Prostate gland (tissue), 2 donors: ENCODE measurements at regions not wholly inside any gene's neighbourhood (a gene's known extent, or its start where the extent isn't known, plus 50 kb on each side); places are given as distances from the start of the nearest gene placed in this dataset.

ENCODE experiments used
- DNase-seq: peaks from one replicate; pipeline ENCODE4 v3.0.0-alpha.2; 2019; ENCODE audit warnings: low spot score
- H3K27ac ChIP-seq, 2 donors: fragments of 200-600 bp; sonication (generic); 2 replicates each; pipeline ENCODE4 v1.5.1; 2017 to 2019
- H3K27me3 ChIP-seq: fragments of 200-600 bp; sonication (generic); replicated peaks from 2 replicates; pipeline ENCODE4 v1.5.1; 2019; ENCODE audit not compliant: insufficient read depth
- H3K36me3 ChIP-seq, 2 donors: fragments of 200-600 bp; sonication (generic); 1 replicate in 1 of 2; 2 replicates in 1 of 2; pipeline versions ENCODE4 v1.5.1 to v1.8.1; 2017 to 2019
- H3K4me1 ChIP-seq: fragments of 200-600 bp; sonication (generic); replicated peaks from 2 replicates; pipeline ENCODE4 v1.5.1; 2019
- H3K4me3 ChIP-seq, 2 donors: fragments of 200-600 bp; sonication (generic); 2 replicates each; pipeline ENCODE4 v1.5.1; 2017 to 2019
- H3K9me3 ChIP-seq: fragments of 200-600 bp; sonication (generic); 2 replicates; pipeline ENCODE4 v1.5.1; 2017
- CTCF ChIP-seq, 4 experiments: fragments of 200-600 bp in 2 of 4; fragments of 450-650 bp in 2 of 4; sonication (generic) in 2 of 4; IDR thresholded peaks; 1 replicate in 3 of 4; 2 replicates in 1 of 4; pipeline ENCODE4 v1.5.1; 2016 to 2019; ENCODE audit warnings: antibody characterized with exemption in 4 of 4, mild to moderate bottlenecking in 2 of 4, moderate library complexity in 2 of 4
- POLR2A ChIP-seq: fragments of 450-650 bp; IDR thresholded peaks from one replicate; pipeline ENCODE4 v1.6.1; 2016; ENCODE audit warnings: antibody characterized with exemption, mild to moderate bottlenecking
- POLR2AphosphoS5 ChIP-seq: sonication (generic); formaldehyde crosslinking; IDR thresholded peaks from one replicate; pipeline ENCODE4 v1.6.1; 2017; ENCODE audit warnings: antibody characterized with exemption
- WGBS: methylation state at CpG from one replicate; pipeline ENCODE4 v1.1.5; 2018; 5-methylcytosine and 5-hydroxymethylcytosine counted together
- intact Hi-C: fragments of 100-400 bp; cut with DNase I; formaldehyde crosslinking; loops from one replicate; pipeline ENCODE4 v1.14.2; 2022

GRCh38 chr9:13963005-13963653 is 350.8 kb downstream of the NFIB start:
- no peaks in the 10 kb centered on the region for H3K36me3 ChIP-seq
- intact Hi-C loops: no loop called here
- TF ChIP-seq CTCF (IDR thresholded peaks at IDR 0.05): no peak
- no peak for TF ChIP-seq POLR2A
- no peak for TF ChIP-seq POLR2AphosphoS5
- 84% methylated on average over 3 of the region's 3 CpGs for WGBS
- H3K27ac ChIP-seq: no peak overlapping the region
- no peaks in the 10 kb centered on the region for H3K27me3 ChIP-seq
- DNase-seq: no peak
- no peak overlapping the region for H3K4me3 ChIP-seq
- no peaks in the 10 kb centered on the region for H3K4me1 ChIP-seq
- no peaks in the 10 kb centered on the region for H3K9me3 ChIP-seq

- Histone ChIP-seq H3K4me3 (no peak overlapping the region), H3K27ac (no peak overlapping the region), H3K27me3 (no peaks in the 10 kb centered on the region), H3K9me3 (no peaks in the 10 kb centered on the region), H3K4me1 (no peaks in the 10 kb centered on the region), H3K36me3 (no peaks in the 10 kb centered on the region)
- intact Hi-C loops: no loop called here
- 72% methylated on average over 6 of the region's 6 CpGs for WGBS
- no peak for TF ChIP-seq POLR2A
- TF ChIP-seq CTCF (IDR thresholded peaks at IDR 0.05): no peak
- TF ChIP-seq POLR2AphosphoS5: no peak
- no peak for DNase-seq
Observed at GRCh38 chr9:13962006-13962405, 351.9 kb downstream of the NFIB start.

GRCh38 chr9:13960011-13960765 is 353.8 kb downstream of the NFIB start:
- WGBS: 88% methylated on average over 11 of the region's 11 CpGs

GRCh38 chr9:13958672-13959071 is 355.3 kb downstream of the NFIB start:
- DNase-seq: no peak
- intact Hi-C loops: no loop called here
- WGBS: 78% methylated on average over 1 of the region's 1 CpG
- Histone ChIP-seq H3K36me3 (no peaks in the 10 kb centered on the region), H3K27ac (no peak overlapping the region), H3K9me3 (no peaks in the 10 kb centered on the region), H3K4me1 (no peaks in the 10 kb centered on the region), H3K4me3 (no peak overlapping the region), H3K27me3 (no peaks in the 10 kb centered on the region)
- TF ChIP-seq CTCF (IDR thresholded peaks at IDR 0.05) (no peak), POLR2A (no peak), POLR2AphosphoS5 (no peak)

More at GRCh38 chr9:13960011-13960765, 353.8 kb downstream of the NFIB start:
- intact Hi-C loops: no loop called here
- no peaks in the 10 kb centered on the region for H3K36me3 ChIP-seq
- H3K27me3 ChIP-seq: no peaks in the 10 kb centered on the region
- no peak overlapping the region for H3K4me3 ChIP-seq
- no peaks in the 10 kb centered on the region for H3K4me1 ChIP-seq
- H3K27ac ChIP-seq: no peak overlapping the region
- TF ChIP-seq POLR2A: no peak
- no peak for TF ChIP-seq CTCF (IDR thresholded peaks at IDR 0.05)
- TF ChIP-seq POLR2AphosphoS5: no peak
- no peaks in the 10 kb centered on the region for H3K9me3 ChIP-seq
- no peak for DNase-seq

GRCh38 chr9:13957089-13957488 is 356.9 kb downstream of the NFIB start:
- H3K4me1 ChIP-seq: no peaks in the 10 kb centered on the region
- no peak for DNase-seq
- no peaks in the 10 kb centered on the region for H3K36me3 ChIP-seq
- TF ChIP-seq POLR2A (no peak), POLR2AphosphoS5 (no peak), CTCF (IDR thresholded peaks at IDR 0.05) (no peak)
- 65% methylated on average over 2 of the region's 2 CpGs for WGBS
- intact Hi-C loops: no loop called here
- no peak overlapping the region for H3K4me3 ChIP-seq
- H3K9me3 ChIP-seq: no peaks in the 10 kb centered on the region
- H3K27me3 ChIP-seq: no peaks in the 10 kb centered on the region
- H3K27ac ChIP-seq: no peak overlapping the region
